Heart left ventricle (tissue), 16 donors: ENCODE measurements at regions not wholly inside any gene's neighbourhood (a gene's known extent, or its start where the extent isn't known, plus 50 kb on each side); places are given as distances from the start of the nearest gene placed in this dataset.

Source experiments
- ATAC-seq, 4 donors: fragments of 200-7000 bp; cut with Tn5 transposase; one replicate each; pipeline ENCODE4 v1.9.1; 2020 to 2022; ENCODE audit warnings: moderate library complexity in 4 of 4, mild to moderate bottlenecking in 3 of 4, moderate number of reproducible peaks in 1 of 4
- DNase-seq, 5 donors: peaks; one replicate each; pipeline ENCODE4 v3.0.0-alpha.2; 2020
- H3K27ac ChIP-seq, 12 donors: fragments of 200-600 bp; sonication (generic) in 4 of 12; one replicate each; pipeline versions ENCODE4 v1.5.0 to v1.8.0; 2016 to 2022; ENCODE audit warnings: mild to moderate bottlenecking in 2 of 12
- H3K27me3 ChIP-seq, 9 donors: fragments of 200-600 bp; sonication (generic) in 2 of 9; one replicate each; pipeline versions ENCODE4 v1.5.1 to v1.8.0; 2016 to 2022; ENCODE audit warnings: mild to moderate bottlenecking in 3 of 9
- H3K36me3 ChIP-seq, 9 donors: fragments of 200-600 bp; sonication (generic) in 2 of 9; one replicate each; pipeline versions ENCODE4 v1.5.0 to v1.8.0; 2018 to 2022; ENCODE audit warnings: mild to moderate bottlenecking in 2 of 9
- H3K4me1 ChIP-seq, 12 donors: fragments of 200-600 bp; sonication (generic) in 4 of 12; one replicate each; pipeline versions ENCODE4 v1.5.0 to v1.8.0; 2016 to 2022; ENCODE audit warnings: mild to moderate bottlenecking in 3 of 12
- H3K4me3 ChIP-seq, 12 donors: fragments of 200-600 bp; sonication (generic) in 4 of 12; one replicate each; pipeline versions ENCODE4 v1.5.0 to v1.8.0; 2017 to 2022; ENCODE audit warnings: mild to moderate bottlenecking in 9 of 12, moderate library complexity in 4 of 12
- H3K9me3 ChIP-seq, 12 donors: fragments of 200-600 bp; sonication (generic) in 4 of 12; one replicate each; pipeline versions ENCODE4 v1.5.0 to v1.8.0; 2016 to 2022; ENCODE audit warnings: mild to moderate bottlenecking in 1 of 12
- CTCF ChIP-seq, 12 donors: fragments of 200-600 bp; sonication (generic) in 4 of 12; IDR thresholded peaks; one replicate each; pipeline versions ENCODE4 v1.5.0 to v1.8.0; 2018 to 2022; ENCODE audit warnings: antibody characterized with exemption in 12 of 12, mild to moderate bottlenecking in 5 of 12
- POLR2A ChIP-seq, 2 donors: fragments of 450-650 bp; IDR thresholded peaks; one replicate each; pipeline ENCODE4 v1.6.1; 2017; ENCODE audit warnings: antibody characterized with exemption in 2 of 2, mild to moderate bottlenecking in 2 of 2, moderate library complexity in 2 of 2
- WGBS, 4 donors: extraction: QIAGEN DNeasy Blood & Tissue Kit in 2 of 4; methylation state at CpG; one replicate each; pipeline versions ENCODE4 v1.1.5 to v1.1.7; 2013 to 2018; 5-methylcytosine and 5-hydroxymethylcytosine counted together
- intact Hi-C, 10 donors: fragments of 100-400 bp; cut with DNase I; formaldehyde crosslinking; loops; one replicate each; pipeline versions ENCODE4 v1.11.1 to v1.14.2; 2022
- donor health status: ischemic (EF 13 %, LVEDD 7.1; RV severe dilation, severe dysfunction).
- donor health status: healthy with polysubstance abuse.
- donor health status: DM: no; HTN: yes; CAD: no.
- donor health status: DM: no; HTN: no; CAD: no.
- donor health status: ischemic (EF 25% LVEDD 6.9; RV normal size, moderate dysfunction).
- donor health status: ischemic (EF 25% LVEDD 5.7; RV mildly dilated, moderate dysfunction).
- donor health status: healthy.
- donor health status: DM: yes; HTN: yes; CAD: no.
- donor health status: ischemic (EF 35%, LVEDD 5.7; RV mildly dilated, moderate dysfunction).
- donor health status: nonischemic (EF 11% LVEDD 7.7; RV severe dilation, severe dysfunction).
- donor health status: DM: yes; HTN: yes; CAD: no.
- donor health status: PGD.
- donor health status: ischemic (EF 29% LVEDD 5.4; RV normal size, mild dysfunction).
- donor health status: nonischemic (EF 23%, LVEDD 6.1; RV moderate dilation, normal function).

GRCh38 chr2:164384434-164384833 is 236.8 kb downstream of the GRB14 start:
- no peak overlapping the region for H3K4me3 ChIP-seq
- TF ChIP-seq POLR2A (IDR thresholded peaks at IDR 0.05) (no peak), CTCF (IDR thresholded peaks at IDR 0.05) (no peak)
- H3K9me3 ChIP-seq: no peaks in the 10 kb centered on the region
- H3K27me3 ChIP-seq: no peaks in the 10 kb centered on the region
- no peaks in the 10 kb centered on the region for H3K4me1 ChIP-seq
- no peak overlapping the region for H3K27ac ChIP-seq
- DNase-seq: no peak
- no peaks in the 10 kb centered on the region for H3K36me3 ChIP-seq
- intact Hi-C loops: no loop called here
- no peak for ATAC-seq

- H3K4me1 ChIP-seq: peaks cover 0 to 3% (median 0%) of the 10 kb centered on the region in 12 donors
- TF ChIP-seq POLR2A (IDR thresholded peaks at IDR 0.05) (no peak), CTCF (IDR thresholded peaks at IDR 0.05) (no peak)
- H3K27me3 ChIP-seq: no peaks in the 10 kb centered on the region
- H3K4me3 ChIP-seq: no peak overlapping the region
- ATAC-seq (no peak), DNase-seq (no peak)
- intact Hi-C loops: no loop called here
- no peaks in the 10 kb centered on the region for H3K36me3 ChIP-seq
- H3K27ac ChIP-seq: no peak overlapping the region
- H3K9me3 ChIP-seq: peaks cover 0 to 2% (median 0%) of the 10 kb centered on the region in 12 donors
- 82 to 84% (median 83%) methylated on average over 4 of the region's 4 CpGs for WGBS, 4 donors
Observed at GRCh38 chr2:164371916-164372315, 249.4 kb downstream of the GRB14 start.

- Histone ChIP-seq H3K27ac (no peak overlapping the region), H3K4me1 (peaks cover 0 to 3% (median 0%) of the 10 kb centered on the region in 12 donors), H3K27me3 (no peaks in the 10 kb centered on the region), H3K4me3 (no peak overlapping the region), H3K9me3 (peaks cover 0 to 6% (median 0%) of the 10 kb centered on the region in 12 donors), H3K36me3 (no peaks in the 10 kb centered on the region)
- DNase-seq (no peak), ATAC-seq (no peak)
- intact Hi-C loops: no loop called here
- no peak for TF ChIP-seq POLR2A (IDR thresholded peaks at IDR 0.05)
- TF ChIP-seq CTCF (IDR thresholded peaks at IDR 0.05): no peak
- WGBS, 4 donors: 41 to 68% (median 51%) methylated on average over 1 of the region's 1 CpG
Observed at GRCh38 chr2:164369366-164369765, 251.9 kb downstream of the GRB14 start.

- H3K4me3 ChIP-seq: no peak overlapping the region
Observed at GRCh38 chr2:164368896-164369295, 252.4 kb downstream of the GRB14 start.

More at GRCh38 chr2:164368896-164369295, 252.4 kb downstream of the GRB14 start:
- Histone ChIP-seq H3K27me3 (no peaks in the 10 kb centered on the region), H3K9me3 (peaks cover 0 to 6% (median 0%) of the 10 kb centered on the region in 12 donors), H3K36me3 (no peaks in the 10 kb centered on the region), H3K4me1 (peaks cover 0 to 3% (median 0%) of the 10 kb centered on the region in 12 donors), H3K27ac (no peak overlapping the region)
- ATAC-seq (no peak), DNase-seq (no peak)
- intact Hi-C loops: no loop called here
- TF ChIP-seq POLR2A (IDR thresholded peaks at IDR 0.05) (no peak), CTCF (IDR thresholded peaks at IDR 0.05) (no peak)
- WGBS, 4 donors: 72 to 79% (median 74%) methylated on average over 2 of the region's 2 CpGs
